SK-N-SH treated with all-trans-retinoic acid at 6 μM for 48 hours (cell line): ENCODE measurements at regions not wholly inside any gene's neighbourhood (a gene's known extent, or its start where the extent isn't known, plus 50 kb on each side); places are given as distances from the start of the nearest gene placed in this dataset.
A peak's percentile ranks its signal among the peaks of the same experiment; 100 is the strongest.

Experiments used
- ARNTL ChIP-seq: fragments of 450-650 bp; formaldehyde crosslinking; IDR thresholded peaks from 2 replicates; pipeline ENCODE4 v1.5.0; 2020; ENCODE audit warnings: low read depth, mild to moderate bottlenecking, moderate library complexity, borderline replicate concordance
- BACH2 ChIP-seq: fragments of 250-450 bp; sonication (Bioruptor Pico); IDR thresholded peaks from 2 replicates; pipeline ENCODE4 v1.9.0; 2021; ENCODE audit warnings: mild to moderate bottlenecking, borderline replicate concordance
- GLIS3 ChIP-seq: fragments of 250-450 bp; sonication (Bioruptor Pico); IDR thresholded peaks from 2 replicates; pipeline ENCODE4 v1.5.0; 2020; ENCODE audit warnings: mild to moderate bottlenecking, moderate library complexity
- ISL1 ChIP-seq: fragments of 250-450 bp; sonication (Bioruptor Pico); IDR thresholded peaks from 2 replicates; pipeline ENCODE4 v2.1.2; 2022; ENCODE audit warnings: mild to moderate bottlenecking, moderate library complexity
- RARB ChIP-seq: fragments of 250-450 bp; sonication (Bioruptor Pico); IDR thresholded peaks from 2 replicates; pipeline ENCODE4 v1.8.0; 2021; ENCODE audit warnings: mild to moderate bottlenecking, moderate library complexity
- ZC3H10 ChIP-seq: fragments of 250-450 bp; sonication (Bioruptor Pico); IDR thresholded peaks from 2 replicates; pipeline ENCODE4 v1.5.1; 2021; ENCODE audit warnings: mild to moderate bottlenecking, moderate library complexity
- ZFP3 ChIP-seq: fragments of 250-450 bp; sonication (Bioruptor Pico); IDR thresholded peaks from 2 replicates; pipeline ENCODE4 v1.5.0; 2020; ENCODE audit warnings: mild to moderate bottlenecking, moderate library complexity
- ZFP30 ChIP-seq: fragments of 450-650 bp; formaldehyde crosslinking; IDR thresholded peaks from 2 replicates; pipeline ENCODE4 v1.5.0; 2022; ENCODE audit warnings: mild to moderate bottlenecking, moderate library complexity
- ZNF565 ChIP-seq: fragments of 450-650 bp; formaldehyde crosslinking; conservative IDR thresholded peaks from 2 replicates; pipeline ENCODE4 v1.5.0; 2020; ENCODE audit warnings: low read depth, mild to moderate bottlenecking, moderate library complexity
- ZNF70 ChIP-seq: fragments of 450-650 bp; formaldehyde crosslinking; IDR thresholded peaks from 2 replicates; pipeline ENCODE4 v1.5.0; 2020; ENCODE audit warnings: mild to moderate bottlenecking, moderate library complexity
- ZNF8 ChIP-seq: fragments of 450-650 bp; formaldehyde crosslinking; IDR thresholded peaks from 2 replicates; pipeline ENCODE4 v1.5.0; 2020; ENCODE audit warnings: mild to moderate bottlenecking, moderate library complexity
- TF ChIP-seq, protein P1 (sequence below): fragments of 250-450 bp; sonication (Bioruptor Pico); IDR thresholded peaks from 2 replicates; pipeline ENCODE4 v1.8.0; 2021; ENCODE audit warnings: low read depth, mild to moderate bottlenecking, moderate library complexity, borderline replicate concordance
- TF ChIP-seq, protein P2 (sequence below): fragments of 250-450 bp; sonication (Bioruptor Pico); IDR thresholded peaks from 2 replicates; pipeline ENCODE4 v1.5.1; 2020; ENCODE audit warnings: low read depth, mild to moderate bottlenecking, moderate library complexity

DNA sequence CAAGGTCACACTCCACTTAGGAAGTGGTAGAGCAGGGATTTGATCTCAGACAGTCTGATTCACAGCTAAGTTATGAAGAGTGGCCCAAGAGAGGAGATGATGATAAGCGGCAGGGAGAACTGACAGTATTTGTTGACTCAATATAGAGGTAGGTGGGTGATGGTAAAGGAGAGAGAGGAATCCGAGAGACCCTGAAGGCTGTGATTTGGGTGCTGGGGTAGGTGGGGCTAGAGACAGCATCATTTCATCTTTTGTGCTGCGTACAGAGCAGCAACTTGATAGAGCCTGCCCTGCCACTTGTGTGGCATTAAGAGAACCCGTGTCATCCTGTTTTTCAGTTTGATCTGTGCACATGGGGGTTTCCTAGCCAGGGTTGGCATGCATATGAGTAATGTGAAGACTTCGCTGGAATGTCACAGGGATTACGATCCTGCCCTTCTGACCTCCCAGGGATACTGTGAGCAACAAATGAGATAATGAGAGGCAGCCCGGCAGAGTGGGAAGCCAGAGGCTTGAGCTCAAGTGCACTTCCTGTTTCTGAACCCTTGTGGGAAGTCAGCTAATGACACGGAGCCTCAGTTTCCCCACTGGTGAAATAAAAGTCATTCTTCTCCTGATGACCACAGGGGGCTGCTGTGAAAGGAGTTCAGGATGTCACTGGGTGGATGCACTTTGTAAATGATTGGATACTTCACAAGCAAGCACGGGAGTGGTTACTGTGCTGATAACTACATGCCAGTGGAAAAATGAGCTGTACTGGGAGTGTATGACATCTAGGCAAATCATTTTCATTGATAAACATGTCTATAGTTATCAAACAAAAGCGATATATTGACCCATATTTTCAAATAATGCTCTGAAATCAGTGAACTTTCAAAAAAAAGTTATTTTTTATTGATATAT is 59.5 kb upstream of the IGF1 start:
- TF ChIP-seq ZC3H10 (CRISPR knock-in tag) (no peak), ZFP30 (CRISPR knock-in tag) (no peak), ZNF8 (no peak), GLIS3 (no peak), ZNF565 (CRISPR knock-in tag) (no peak), ISL1 (CRISPR knock-in tag) (no peak; the same call in 1 of the 2 replicates), ARNTL (CRISPR knock-in tag) (no peak), BACH2 (CRISPR knock-in tag) (no peak), RARB (CRISPR knock-in tag) (no peak), ZFP3 (CRISPR knock-in tag) (peak; percentile 67), ZNF70 (CRISPR knock-in tag) (no peak)
- TF ChIP-seq, protein P1, sequence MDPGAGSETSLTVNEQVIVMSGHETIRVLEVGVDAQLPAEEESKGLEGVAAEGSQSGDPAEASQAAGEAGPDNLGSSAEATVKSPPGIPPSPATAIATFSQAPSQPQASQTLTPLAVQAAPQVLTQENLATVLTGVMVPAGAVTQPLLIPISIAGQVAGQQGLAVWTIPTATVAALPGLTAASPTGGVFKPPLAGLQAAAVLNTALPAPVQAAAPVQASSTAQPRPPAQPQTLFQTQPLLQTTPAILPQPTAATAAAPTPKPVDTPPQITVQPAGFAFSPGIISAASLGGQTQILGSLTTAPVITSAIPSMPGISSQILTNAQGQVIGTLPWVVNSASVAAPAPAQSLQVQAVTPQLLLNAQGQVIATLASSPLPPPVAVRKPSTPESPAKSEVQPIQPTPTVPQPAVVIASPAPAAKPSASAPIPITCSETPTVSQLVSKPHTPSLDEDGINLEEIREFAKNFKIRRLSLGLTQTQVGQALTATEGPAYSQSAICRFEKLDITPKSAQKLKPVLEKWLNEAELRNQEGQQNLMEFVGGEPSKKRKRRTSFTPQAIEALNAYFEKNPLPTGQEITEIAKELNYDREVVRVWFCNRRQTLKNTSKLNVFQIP (CRISPR knock-in tag): no peak
- TF ChIP-seq, protein P2, sequence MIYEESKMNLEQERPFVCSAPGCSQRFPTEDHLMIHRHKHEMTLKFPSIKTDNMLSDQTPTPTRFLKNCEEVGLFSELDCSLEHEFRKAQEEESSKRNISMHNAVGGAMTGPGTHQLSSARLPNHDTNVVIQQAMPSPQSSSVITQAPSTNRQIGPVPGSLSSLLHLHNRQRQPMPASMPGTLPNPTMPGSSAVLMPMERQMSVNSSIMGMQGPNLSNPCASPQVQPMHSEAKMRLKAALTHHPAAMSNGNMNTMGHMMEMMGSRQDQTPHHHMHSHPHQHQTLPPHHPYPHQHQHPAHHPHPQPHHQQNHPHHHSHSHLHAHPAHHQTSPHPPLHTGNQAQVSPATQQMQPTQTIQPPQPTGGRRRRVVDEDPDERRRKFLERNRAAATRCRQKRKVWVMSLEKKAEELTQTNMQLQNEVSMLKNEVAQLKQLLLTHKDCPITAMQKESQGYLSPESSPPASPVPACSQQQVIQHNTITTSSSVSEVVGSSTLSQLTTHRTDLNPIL: no peak
